HCT116 (cell line): ENCODE measurements at regions not wholly inside any gene's neighbourhood (a gene's known extent, or its start where the extent isn't known, plus 50 kb on each side); places are given as distances from the start of the nearest gene placed in this dataset.

ENCODE experiments used
- ATAC-seq: fragments of 200-7000 bp; cut with Tn5 transposase; 2 replicates; pipeline ENCODE4 v1.9.1; 2020; ENCODE audit warnings: mild to moderate bottlenecking, moderate library complexity
- BruUV-seq: library from RNA; stranded (reverse); fragments of 400-500 nt; replicated peaks from 2 replicates; lab custom pipeline; 2021; lab: Mats Ljungman, UMichigan
- CTCF ChIA-PET: fragments of 300-600 bp; sonication (Branson Sonifier 250); formaldehyde crosslinking; loops from one replicate; lab custom pipeline; 2021; ENCODE audit warnings: antibody characterized with exemption; lab: Charles Lee
- POLR2A ChIA-PET: fragments of 300-600, 350-600 bp; sonication (Branson Sonifier 250); formaldehyde crosslinking; loops from one replicate; lab custom pipeline; 2021; ENCODE audit warnings: antibody characterized with exemption; lab: Charles Lee
- RAD21 ChIA-PET, 2 experiments: fragments of 300-600 bp; sonication (Branson Sonifier 250); formaldehyde crosslinking; loops; one replicate each; lab custom pipeline; 2023; ENCODE audit warnings: low total read pairs in 2 of 2; ENCODE audit not compliant: uncharacterized antibody in 2 of 2, unreplicated experiment in 2 of 2, low non-redundant PET in 1 of 2; lab: Charles Lee
- DNase-seq: peaks from one replicate; pipeline ENCODE4 v3.0.0-alpha.2; 2010; ENCODE audit warnings: low read depth, low spot score
- H2AFZ ChIP-seq: fragments of 200-600 bp; shearing (Covaris generic), sonication (generic); 2 replicates; pipeline ENCODE4 v1.6.1; 2017; ENCODE audit warnings: low read depth, mixed run types, mixed read lengths, antibody characterized with exemption, low read length; ENCODE audit not compliant: poor library complexity, severe bottlenecking
- H3K27ac ChIP-seq: 2 replicates; pipeline ENCODE4 v1.5.1; 2012; ENCODE audit warnings: low read depth, low read length
- H3K27me3 ChIP-seq: fragments of 200-600 bp; sonication (generic); 2 replicates; pipeline ENCODE4 v1.6.1; 2016; ENCODE audit warnings: mixed run types, low read length, mixed read lengths; ENCODE audit not compliant: insufficient read depth
- H3K36me3 ChIP-seq, 2 experiments: fragments of 200-500 bp in 1 of 2; fragments of 200-600 bp in 1 of 2; sonication (Bioruptor generic) in 1 of 2; sonication (generic) in 1 of 2; 2 replicates each; pipeline versions ENCODE4 v1.5.1 to v1.6.1; 2014 to 2016; ENCODE audit warnings: low read length in 2 of 2, inconsistent platforms in 1 of 2, mixed read lengths in 1 of 2, mixed run types in 1 of 2; ENCODE audit not compliant: insufficient read depth in 2 of 2, control insufficient read depth in 1 of 2
- H3K4me1 ChIP-seq, 2 experiments: fragments of 200-600 bp in 1 of 2; sonication (generic) in 1 of 2; 2 replicates each; pipeline versions ENCODE4 v1.5.1 to v1.6.1; 2012 to 2017; ENCODE audit warnings: low read length in 2 of 2, inconsistent platforms in 1 of 2, mild to moderate bottlenecking in 1 of 2, mixed read lengths in 1 of 2, mixed run types in 1 of 2, moderate library complexity in 1 of 2; ENCODE audit not compliant: insufficient read depth in 2 of 2, control insufficient read depth in 1 of 2
- H3K4me2 ChIP-seq: fragments of 200-600 bp; sonication (generic); 2 replicates; pipeline ENCODE4 v1.6.1; 2017; ENCODE audit warnings: mixed run types, low read length, mixed read lengths
- H3K4me3 ChIP-seq, 2 experiments: fragments of 200-600 bp in 1 of 2; sonication (generic) in 1 of 2; replicated peaks in 1 of 2; 2 replicates each; pipeline ENCODE4 v1.5.1; 2011 to 2016; ENCODE audit warnings: low read length in 2 of 2, control low read depth in 1 of 2, low read depth in 1 of 2, mild to moderate bottlenecking in 1 of 2, mixed read lengths in 1 of 2, mixed run types in 1 of 2
- H3K79me2 ChIP-seq: fragments of 200-600 bp; sonication (generic); 2 replicates; pipeline ENCODE4 v1.6.1; 2017; ENCODE audit warnings: mild to moderate bottlenecking, mixed run types, low read length, moderate library complexity, mixed read lengths; ENCODE audit not compliant: insufficient read depth
- H3K9ac ChIP-seq: fragments of 200-600 bp; sonication (generic); 2 replicates; pipeline ENCODE4 v1.6.1; 2016; ENCODE audit warnings: low read length, mixed read lengths
- H3K9me2 ChIP-seq: fragments of 200-600 bp; sonication (generic), shearing (Covaris generic); 2 replicates; pipeline ENCODE4 v1.6.1; 2017; ENCODE audit warnings: mixed run types, mild to moderate bottlenecking, moderate library complexity; ENCODE audit not compliant: insufficient read depth
- H3K9me3 ChIP-seq, 2 experiments: fragments of 200-500 bp in 1 of 2; fragments of 200-600 bp in 1 of 2; sonication (Bioruptor generic) in 1 of 2; sonication (generic) in 1 of 2; 2 replicates each; pipeline ENCODE4 v1.6.1; 2014 to 2017; ENCODE audit warnings: low read length in 2 of 2, mixed read lengths in 2 of 2, inconsistent platforms in 1 of 2, low read depth in 1 of 2, mild to moderate bottlenecking in 1 of 2, mixed run types in 1 of 2, moderate library complexity in 1 of 2; ENCODE audit not compliant: control insufficient read depth in 1 of 2, insufficient read depth in 1 of 2
- H4K20me1 ChIP-seq: fragments of 200-600 bp; sonication (generic), shearing (Covaris generic); 2 replicates; pipeline ENCODE4 v1.6.1; 2017; ENCODE audit warnings: mixed run types, mild to moderate bottlenecking, moderate library complexity; ENCODE audit not compliant: insufficient read depth
- ATF3 ChIP-seq: IDR thresholded peaks from 2 replicates; pipeline ENCODE4 v1.6.1; 2012
- CBX3 ChIP-seq: IDR thresholded peaks from 2 replicates; pipeline ENCODE4 v1.6.1; 2012; ENCODE audit warnings: low read depth
- EGR1 ChIP-seq: IDR thresholded peaks from 2 replicates; pipeline ENCODE4 v1.6.1; 2012; ENCODE audit warnings: low read depth
- EZH2phosphoT487 ChIP-seq: fragments of 200-600 bp; IDR thresholded peaks from 2 replicates; pipeline ENCODE4 v1.6.1; 2018; ENCODE audit warnings: antibody characterized with exemption, borderline replicate concordance
- FOSL1 ChIP-seq: IDR thresholded peaks from 2 replicates; pipeline ENCODE4 v1.6.1; 2012; ENCODE audit warnings: low read depth
- RAD21 ChIP-seq: IDR thresholded peaks from 2 replicates; pipeline ENCODE4 v1.6.1; 2012; ENCODE audit warnings: low read depth, mild to moderate bottlenecking
- YY1 ChIP-seq: IDR thresholded peaks from 2 replicates; pipeline ENCODE4 v1.6.1; 2011; ENCODE audit warnings: low read length, low read depth, moderate library complexity, mild to moderate bottlenecking; ENCODE audit not compliant: insufficient replicate concordance; ENCODE audit errors: extremely low read depth
- ZNF274 ChIP-seq: fragments of 200-500 bp; sonication (Bioruptor generic); IDR thresholded peaks from 2 replicates; pipeline ENCODE4 v1.6.1; 2014; ENCODE audit warnings: mild to moderate bottlenecking, low read depth, low read length, inconsistent platforms
- intact Hi-C: fragments of 100-400 bp; cut with micrococcal nuclease; formaldehyde crosslinking; loops from 2 replicates; pipeline ENCODE4 v1.10.0; 2022
- TF ChIP-seq, protein P1 (sequence below): IDR thresholded peaks from 2 replicates; pipeline ENCODE4 v1.6.1; 2012; ENCODE audit warnings: low read depth

- no peak overlapping the region for H3K9ac ChIP-seq
- intact Hi-C loops, result no loop called here
- ChIA-PET CTCF (no interaction called here), RAD21 (no interaction called here), POLR2A (no interaction called here)
- H3K36me3 ChIP-seq, result no peaks in the 10 kb centered on the region
- no peaks in the 10 kb centered on the region for H3K9me3 ChIP-seq
- no peaks in the 10 kb centered on the region for H4K20me1 ChIP-seq
- DNase-seq, result no peak
- H3K79me2 ChIP-seq, result no peaks in the 10 kb centered on the region
- no peaks in the 10 kb centered on the region for H3K9me2 ChIP-seq
- H3K27me3 ChIP-seq, result no peaks in the 10 kb centered on the region
- no peak overlapping the region for H3K27ac ChIP-seq
- no peak for ATAC-seq
- no peak overlapping the region for H3K4me2 ChIP-seq
- no peak overlapping the region for H3K4me3 ChIP-seq
- no peak overlapping the region for H2AFZ ChIP-seq
- H3K4me1 ChIP-seq, result peaks cover 3 to 30% of the 10 kb centered on the region in 2 experiments; a peak in 3 of 4 replicates
- BruUV-seq, result no TSS peak
- no peak for TF ChIP-seq FOSL1
- no peak for TF ChIP-seq ATF3
- no peak for TF ChIP-seq ZNF274
- TF ChIP-seq EGR1, result no peak
- TF ChIP-seq, protein P1, sequence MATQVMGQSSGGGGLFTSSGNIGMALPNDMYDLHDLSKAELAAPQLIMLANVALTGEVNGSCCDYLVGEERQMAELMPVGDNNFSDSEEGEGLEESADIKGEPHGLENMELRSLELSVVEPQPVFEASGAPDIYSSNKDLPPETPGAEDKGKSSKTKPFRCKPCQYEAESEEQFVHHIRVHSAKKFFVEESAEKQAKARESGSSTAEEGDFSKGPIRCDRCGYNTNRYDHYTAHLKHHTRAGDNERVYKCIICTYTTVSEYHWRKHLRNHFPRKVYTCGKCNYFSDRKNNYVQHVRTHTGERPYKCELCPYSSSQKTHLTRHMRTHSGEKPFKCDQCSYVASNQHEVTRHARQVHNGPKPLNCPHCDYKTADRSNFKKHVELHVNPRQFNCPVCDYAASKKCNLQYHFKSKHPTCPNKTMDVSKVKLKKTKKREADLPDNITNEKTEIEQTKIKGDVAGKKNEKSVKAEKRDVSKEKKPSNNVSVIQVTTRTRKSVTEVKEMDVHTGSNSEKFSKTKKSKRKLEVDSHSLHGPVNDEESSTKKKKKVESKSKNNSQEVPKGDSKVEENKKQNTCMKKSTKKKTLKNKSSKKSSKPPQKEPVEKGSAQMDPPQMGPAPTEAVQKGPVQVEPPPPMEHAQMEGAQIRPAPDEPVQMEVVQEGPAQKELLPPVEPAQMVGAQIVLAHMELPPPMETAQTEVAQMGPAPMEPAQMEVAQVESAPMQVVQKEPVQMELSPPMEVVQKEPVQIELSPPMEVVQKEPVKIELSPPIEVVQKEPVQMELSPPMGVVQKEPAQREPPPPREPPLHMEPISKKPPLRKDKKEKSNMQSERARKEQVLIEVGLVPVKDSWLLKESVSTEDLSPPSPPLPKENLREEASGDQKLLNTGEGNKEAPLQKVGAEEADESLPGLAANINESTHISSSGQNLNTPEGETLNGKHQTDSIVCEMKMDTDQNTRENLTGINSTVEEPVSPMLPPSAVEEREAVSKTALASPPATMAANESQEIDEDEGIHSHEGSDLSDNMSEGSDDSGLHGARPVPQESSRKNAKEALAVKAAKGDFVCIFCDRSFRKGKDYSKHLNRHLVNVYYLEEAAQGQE, result no peak
- no peak for TF ChIP-seq CBX3
- no peak for TF ChIP-seq RAD21
- no peak for TF ChIP-seq EZH2phosphoT487
- TF ChIP-seq YY1, result no peak
Measured at GRCh38 chr1:232386721-232387510, 243.0 kb downstream of the SIPA1L2 start.
